ENCODE measurements at regions not wholly inside any gene's neighbourhood (a gene's known extent, or its start where the extent isn't known, plus 50 kb on each side); places are given as distances from the start of the nearest gene placed in this dataset.

DNA sequence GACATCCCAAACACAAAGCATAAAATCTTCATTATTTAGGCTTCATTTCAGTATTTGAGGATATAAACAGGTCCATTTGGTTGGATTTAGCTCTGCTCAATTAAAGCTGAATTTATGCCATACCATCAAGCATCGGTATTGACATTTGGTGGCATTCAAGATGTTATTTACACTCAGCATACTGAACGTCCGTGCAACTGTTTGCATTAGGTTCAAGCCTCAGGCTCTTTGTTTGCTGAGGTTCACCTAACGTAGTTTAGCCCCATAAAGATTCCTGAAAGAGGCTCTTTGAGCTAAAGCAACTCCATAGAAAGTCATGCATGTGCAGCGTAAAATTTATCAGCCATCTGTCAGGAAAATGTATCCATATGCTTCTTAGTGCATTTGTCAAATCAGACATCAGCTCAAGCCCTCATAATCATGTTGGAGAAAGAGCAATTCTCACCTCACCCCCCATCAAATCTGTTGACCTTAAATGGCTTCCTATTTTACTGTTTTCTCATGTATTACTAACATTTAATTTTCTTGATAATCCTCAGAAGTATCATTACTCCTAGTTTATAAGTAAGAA lies 366.9 kb downstream of the EPHA4 start:
- H3K9ac ChIP-seq (ENCODE audit: low read depth, low read length, poor library complexity) = no peak overlapping the region
- H3K23ac ChIP-seq (ENCODE audit: low read depth, low read length, poor library complexity) = no peak overlapping the region
- H2AK5ac ChIP-seq (ENCODE audit: low read depth, low read length) = no peak overlapping the region
- no peak overlapping the region for H4K91ac ChIP-seq (ENCODE audit: low read depth, low read length, poor library complexity)
- no peak overlapping the region for H3K14ac ChIP-seq (ENCODE audit: low read length)
- WGBS, 2 donors (ENCODE audit: extremely low coverage in 2 of 2, insufficient read length in 2 of 2, insufficient replicate concordance in 1 of 2) = no CpG with 5 or more reads among the region's 5 CpGs
- H2BK15ac ChIP-seq (ENCODE audit: low read length) = no peak overlapping the region
- H4K8ac ChIP-seq (ENCODE audit: low read depth, low read length) = no peak overlapping the region
- H3K36me3 ChIP-seq (replicated peaks in 1 of 2; ENCODE audit: control insufficient read depth in 2 of 2, insufficient read depth in 2 of 2, low read length in 2 of 2) = no peaks in the 10 kb centered on the region
- H3K27ac ChIP-seq (replicated peaks; ENCODE audit: low read length) = no peak overlapping the region
- H3K4me1 ChIP-seq (ENCODE audit: control insufficient read depth in 2 of 2, insufficient read depth in 1 of 2, low read depth in 1 of 2, low read length in 2 of 2) = no peaks in the 10 kb centered on the region
- no peak overlapping the region for H3K4me3 ChIP-seq (ENCODE audit: low read length in 2 of 2)
- H3K9me3 ChIP-seq (replicated peaks in 1 of 2; ENCODE audit: control insufficient read depth in 2 of 2, insufficient read depth in 1 of 2, low read depth in 1 of 2, low read length in 2 of 2) = no peaks in the 10 kb centered on the region
- no peak overlapping the region for H3K18ac ChIP-seq (ENCODE audit: low read length)
- no peak for DNase-seq (ENCODE audit: low spot score)
- H3K27me3 ChIP-seq (ENCODE audit: control insufficient read depth in 3 of 3, insufficient read depth in 3 of 3, low read depth in 1 of 3, low read length in 3 of 3) = no peaks in the 10 kb centered on the region
- no peak overlapping the region for H3K4ac ChIP-seq (ENCODE audit: low read length)
- H2BK120ac ChIP-seq (ENCODE audit: low read depth, low read length) = no peak overlapping the region
- no peak overlapping the region for H2BK5ac ChIP-seq (ENCODE audit: low read length)
- H2BK12ac ChIP-seq (ENCODE audit: low read length) = no peak overlapping the region
- H2AFZ ChIP-seq (ENCODE audit: low read length) = no peak overlapping the region
- no peak overlapping the region for H3K4me2 ChIP-seq (ENCODE audit: insufficient read depth, low read length, poor library complexity, severe bottlenecking)
- no peaks in the 10 kb centered on the region for H3K79me1 ChIP-seq (ENCODE audit: low read depth, low read length)

DNA sequence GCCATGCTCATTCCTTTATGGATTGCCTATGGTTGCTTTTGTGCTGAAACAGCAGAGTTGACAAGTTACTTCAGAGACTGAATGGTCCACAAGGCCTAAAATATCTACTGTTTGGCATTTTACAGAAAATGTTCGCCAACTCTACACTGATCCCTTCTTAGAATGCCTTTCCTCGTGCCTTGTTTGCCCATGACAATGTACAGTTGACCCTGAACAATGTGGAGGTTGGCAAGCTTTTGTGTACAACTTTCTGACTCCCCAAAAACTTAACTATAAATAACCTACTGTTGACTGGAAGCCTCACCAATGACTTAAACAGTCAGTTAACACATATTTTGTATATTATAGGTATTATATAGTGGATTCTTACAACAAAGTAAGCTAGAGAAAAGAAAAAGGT lies 361.4 kb downstream of the EPHA4 start:
- Histone ChIP-seq H2BK15ac (ENCODE audit: low read length) (no peak overlapping the region), H3K9me3 (replicated peaks in 1 of 2; ENCODE audit: control insufficient read depth in 2 of 2, insufficient read depth in 1 of 2, low read depth in 1 of 2, low read length in 2 of 2) (no peaks in the 10 kb centered on the region), H3K4me1 (ENCODE audit: control insufficient read depth in 2 of 2, insufficient read depth in 1 of 2, low read depth in 1 of 2, low read length in 2 of 2) (no peaks in the 10 kb centered on the region), H2BK12ac (ENCODE audit: low read length) (no peak overlapping the region), H4K8ac (ENCODE audit: low read depth, low read length) (no peak overlapping the region), H2BK120ac (ENCODE audit: low read depth, low read length) (no peak overlapping the region), H3K27ac (replicated peaks; ENCODE audit: low read length) (no peak overlapping the region), H3K18ac (ENCODE audit: low read length) (no peak overlapping the region), H3K36me3 (replicated peaks in 1 of 2; ENCODE audit: control insufficient read depth in 2 of 2, insufficient read depth in 2 of 2, low read length in 2 of 2) (no peaks in the 10 kb centered on the region), H3K4ac (ENCODE audit: low read length) (no peak overlapping the region), H3K23ac (ENCODE audit: low read depth, low read length, poor library complexity) (no peak overlapping the region), H3K14ac (ENCODE audit: low read length) (no peak overlapping the region), H3K9ac (ENCODE audit: low read depth, low read length, poor library complexity) (no peak overlapping the region), H3K4me2 (ENCODE audit: insufficient read depth, low read length, poor library complexity, severe bottlenecking) (no peak overlapping the region), H3K4me3 (ENCODE audit: low read length in 2 of 2) (no peak overlapping the region), H4K91ac (ENCODE audit: low read depth, low read length, poor library complexity) (no peak overlapping the region), H2AFZ (ENCODE audit: low read length) (no peak overlapping the region), H3K79me1 (ENCODE audit: low read depth, low read length) (no peaks in the 10 kb centered on the region), H3K27me3 (ENCODE audit: control insufficient read depth in 3 of 3, insufficient read depth in 3 of 3, low read depth in 1 of 3, low read length in 3 of 3) (no peaks in the 10 kb centered on the region), H2AK5ac (ENCODE audit: low read depth, low read length) (no peak overlapping the region), H2BK5ac (ENCODE audit: low read length) (no peak overlapping the region)
- DNase-seq (ENCODE audit: low spot score) = no peak
- no CpG with 5 or more reads among the region's 2 CpGs for WGBS, 2 donors (ENCODE audit: extremely low coverage in 2 of 2, insufficient read length in 2 of 2, insufficient replicate concordance in 1 of 2)

GRCh38 chr2:221211653-221212052 lies 360.5 kb downstream of the EPHA4 start:
- no peak overlapping the region for H3K9ac ChIP-seq (ENCODE audit: low read depth, low read length, poor library complexity)
- no peak overlapping the region for H3K14ac ChIP-seq (ENCODE audit: low read length)
- no CpG with 5 or more reads among the region's 3 CpGs for WGBS, 2 donors (ENCODE audit: extremely low coverage in 2 of 2, insufficient read length in 2 of 2, insufficient replicate concordance in 1 of 2)
- H3K9me3 ChIP-seq (replicated peaks in 1 of 2; ENCODE audit: control insufficient read depth in 2 of 2, insufficient read depth in 1 of 2, low read depth in 1 of 2, low read length in 2 of 2) = no peaks in the 10 kb centered on the region
- H3K4ac ChIP-seq (ENCODE audit: low read length) = no peak overlapping the region
- no peak overlapping the region for H4K91ac ChIP-seq (ENCODE audit: low read depth, low read length, poor library complexity)
- H3K4me2 ChIP-seq (ENCODE audit: insufficient read depth, low read length, poor library complexity, severe bottlenecking) = no peak overlapping the region
- no peak overlapping the region for H2BK12ac ChIP-seq (ENCODE audit: low read length)
- no peaks in the 10 kb centered on the region for H3K27me3 ChIP-seq (ENCODE audit: control insufficient read depth in 3 of 3, insufficient read depth in 3 of 3, low read depth in 1 of 3, low read length in 3 of 3)
- no peak overlapping the region for H2BK5ac ChIP-seq (ENCODE audit: low read length)
- H2AFZ ChIP-seq (ENCODE audit: low read length) = no peak overlapping the region
- no peaks in the 10 kb centered on the region for H3K36me3 ChIP-seq (replicated peaks in 1 of 2; ENCODE audit: control insufficient read depth in 2 of 2, insufficient read depth in 2 of 2, low read length in 2 of 2)
- H2BK120ac ChIP-seq (ENCODE audit: low read depth, low read length) = no peak overlapping the region
- H3K18ac ChIP-seq (ENCODE audit: low read length) = no peak overlapping the region
- no peak overlapping the region for H4K8ac ChIP-seq (ENCODE audit: low read depth, low read length)
- no peak overlapping the region for H2AK5ac ChIP-seq (ENCODE audit: low read depth, low read length)
- H3K4me3 ChIP-seq (ENCODE audit: low read length in 2 of 2) = no peak overlapping the region
- no peak overlapping the region for H2BK15ac ChIP-seq (ENCODE audit: low read length)
- no peak overlapping the region for H3K27ac ChIP-seq (replicated peaks; ENCODE audit: low read length)
- no peak for DNase-seq (ENCODE audit: low spot score)
- H3K23ac ChIP-seq (ENCODE audit: low read depth, low read length, poor library complexity) = no peak overlapping the region
- no peaks in the 10 kb centered on the region for H3K79me1 ChIP-seq (ENCODE audit: low read depth, low read length)
- H3K4me1 ChIP-seq (ENCODE audit: control insufficient read depth in 2 of 2, insufficient read depth in 1 of 2, low read depth in 1 of 2, low read length in 2 of 2) = no peaks in the 10 kb centered on the region

- Histone ChIP-seq H2BK120ac (ENCODE audit: low read depth, low read length) (no peak overlapping the region), H3K14ac (ENCODE audit: low read length) (no peak overlapping the region), H3K4me3 (ENCODE audit: low read length in 2 of 2) (no peak overlapping the region), H4K8ac (ENCODE audit: low read depth, low read length) (no peak overlapping the region), H3K4me2 (ENCODE audit: insufficient read depth, low read length, poor library complexity, severe bottlenecking) (no peak overlapping the region), H3K9me3 (replicated peaks in 1 of 2; ENCODE audit: control insufficient read depth in 2 of 2, insufficient read depth in 1 of 2, low read depth in 1 of 2, low read length in 2 of 2) (no peaks in the 10 kb centered on the region), H2BK15ac (ENCODE audit: low read length) (no peak overlapping the region), H3K4ac (ENCODE audit: low read length) (no peak overlapping the region), H2BK5ac (ENCODE audit: low read length) (no peak overlapping the region), H3K79me1 (ENCODE audit: low read depth, low read length) (no peaks in the 10 kb centered on the region), H2BK12ac (ENCODE audit: low read length) (no peak overlapping the region), H3K4me1 (ENCODE audit: control insufficient read depth in 2 of 2, insufficient read depth in 1 of 2, low read depth in 1 of 2, low read length in 2 of 2) (no peaks in the 10 kb centered on the region), H2AFZ (ENCODE audit: low read length) (no peak overlapping the region), H2AK5ac (ENCODE audit: low read depth, low read length) (no peak overlapping the region), H3K9ac (ENCODE audit: low read depth, low read length, poor library complexity) (no peak overlapping the region), H4K91ac (ENCODE audit: low read depth, low read length, poor library complexity) (no peak overlapping the region), H3K27me3 (ENCODE audit: control insufficient read depth in 3 of 3, insufficient read depth in 3 of 3, low read depth in 1 of 3, low read length in 3 of 3) (no peaks in the 10 kb centered on the region), H3K36me3 (replicated peaks in 1 of 2; ENCODE audit: control insufficient read depth in 2 of 2, insufficient read depth in 2 of 2, low read length in 2 of 2) (no peaks in the 10 kb centered on the region), H3K27ac (replicated peaks; ENCODE audit: low read length) (no peak overlapping the region), H3K23ac (ENCODE audit: low read depth, low read length, poor library complexity) (no peak overlapping the region), H3K18ac (ENCODE audit: low read length) (no peak overlapping the region)
- no peak for DNase-seq (ENCODE audit: low spot score)
- no CpG with 5 or more reads among the region's 2 CpGs for WGBS, 2 donors (ENCODE audit: extremely low coverage in 2 of 2, insufficient read length in 2 of 2, insufficient replicate concordance in 1 of 2)
These were observed 360.0 kb downstream of the EPHA4 start for GRCh38 chr2:221212105-221212504.

All from neuronal stem cell (in vitro differentiated cells).